GM21723 (cell line): ENCODE measurements at regions not wholly inside any gene's neighbourhood (a gene's known extent, or its start where the extent isn't known, plus 50 kb on each side); places are given as distances from the start of the nearest gene placed in this dataset.
A peak's percentile ranks its signal among the peaks of the same experiment; 100 is the strongest.

ENCODE experiments used
- ATAC-seq: cut with Tn5 transposase; IDR thresholded peaks from one replicate; pipeline ENCODE4 v1.9.1; 2021; ENCODE audit warnings: mild to moderate bottlenecking, moderate library complexity; ENCODE audit not compliant: unreplicated experiment

- no peak for ATAC-seq
Observed at GRCh38 chr14:34350903-34351302, 111.1 kb downstream of the SPTSSA start.

- ATAC-seq: no peak
Observed at GRCh38 chr14:34348592-34348991, 113.4 kb downstream of the SPTSSA start.

- no peak for ATAC-seq
Observed at GRCh38 chr14:34347683-34348082, 114.4 kb downstream of the SPTSSA start.

- ATAC-seq: no peak
Observed at GRCh38 chr14:34345718-34346465, 116.1 kb downstream of the SPTSSA start.

GRCh38 chr14:34344318-34344717, 117.7 kb downstream of the SPTSSA start:
- no peak for ATAC-seq

GRCh38 chr14:34340025-34340625, 121.9 kb downstream of the SPTSSA start:
- no peak for ATAC-seq

- ATAC-seq: no peak
Observed at GRCh38 chr14:34338056-34338455, 124.0 kb downstream of the SPTSSA start.

GRCh38 chr14:34336501-34336900, 125.5 kb downstream of the SPTSSA start:
- no peak for ATAC-seq

- ATAC-seq: no peak
Observed at GRCh38 chr14:34335968-34336367, 126.1 kb downstream of the SPTSSA start.

- ATAC-seq: no peak
Observed at GRCh38 chr14:34334329-34334728, 127.7 kb downstream of the SPTSSA start.

- ATAC-seq: peak; percentile 94
Observed at GRCh38 chr14:34331728-34332623, 130.1 kb downstream of the SPTSSA start.

GRCh38 chr14:34330846-34331245, 131.2 kb downstream of the SPTSSA start:
- ATAC-seq: no peak

- ATAC-seq: no peak
Observed at GRCh38 chr14:34329301-34329700, 132.7 kb downstream of the SPTSSA start.

- no peak for ATAC-seq
Observed at GRCh38 chr14:34328178-34328577, 133.9 kb downstream of the SPTSSA start.

- ATAC-seq: no peak
Observed at GRCh38 chr14:34325493-34325892, 136.5 kb downstream of the SPTSSA start.

GRCh38 chr14:34324363-34324795, 137.7 kb downstream of the SPTSSA start:
- no peak for ATAC-seq

- peak; percentile 82 for ATAC-seq
Observed at GRCh38 chr14:34322940-34323418, 139.1 kb downstream of the SPTSSA start.

- ATAC-seq: no peak
Observed at GRCh38 chr14:34319140-34319539, 142.9 kb downstream of the SPTSSA start.

- no peak for ATAC-seq
Observed at GRCh38 chr14:34318014-34318413, 144.0 kb downstream of the SPTSSA start.

GRCh38 chr14:34310724-34311123, 151.3 kb downstream of the SPTSSA start:
- ATAC-seq: no peak

- no peak for ATAC-seq
Observed at GRCh38 chr14:34303811-34304210, 158.2 kb downstream of the SPTSSA start.
